ENCODE measurements at regions not wholly inside any gene's neighbourhood (a gene's known extent, or its start where the extent isn't known, plus 50 kb on each side); places are given as distances from the start of the nearest gene placed in this dataset.

DNA sequence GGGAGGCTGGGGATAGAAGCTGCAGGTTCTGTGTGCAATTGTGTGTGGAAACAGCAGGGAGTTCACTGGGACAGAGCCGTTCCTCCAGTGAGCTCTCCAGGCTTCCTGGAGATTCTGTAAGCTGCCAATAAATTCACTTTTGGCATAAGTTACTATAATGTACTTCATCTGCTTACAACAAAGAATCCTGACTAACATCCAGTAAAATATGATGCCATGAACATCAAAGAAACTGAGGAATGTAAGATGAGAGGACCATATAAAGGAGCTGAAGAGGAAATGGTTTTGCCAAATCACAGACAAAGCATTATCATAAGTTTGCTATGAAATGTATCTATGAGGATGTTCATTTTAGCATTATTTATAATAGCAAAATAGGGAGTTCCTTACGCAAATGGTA lies 175.3 kb downstream of the KCNE4 start:
- TF ChIP-seq, protein P1, sequence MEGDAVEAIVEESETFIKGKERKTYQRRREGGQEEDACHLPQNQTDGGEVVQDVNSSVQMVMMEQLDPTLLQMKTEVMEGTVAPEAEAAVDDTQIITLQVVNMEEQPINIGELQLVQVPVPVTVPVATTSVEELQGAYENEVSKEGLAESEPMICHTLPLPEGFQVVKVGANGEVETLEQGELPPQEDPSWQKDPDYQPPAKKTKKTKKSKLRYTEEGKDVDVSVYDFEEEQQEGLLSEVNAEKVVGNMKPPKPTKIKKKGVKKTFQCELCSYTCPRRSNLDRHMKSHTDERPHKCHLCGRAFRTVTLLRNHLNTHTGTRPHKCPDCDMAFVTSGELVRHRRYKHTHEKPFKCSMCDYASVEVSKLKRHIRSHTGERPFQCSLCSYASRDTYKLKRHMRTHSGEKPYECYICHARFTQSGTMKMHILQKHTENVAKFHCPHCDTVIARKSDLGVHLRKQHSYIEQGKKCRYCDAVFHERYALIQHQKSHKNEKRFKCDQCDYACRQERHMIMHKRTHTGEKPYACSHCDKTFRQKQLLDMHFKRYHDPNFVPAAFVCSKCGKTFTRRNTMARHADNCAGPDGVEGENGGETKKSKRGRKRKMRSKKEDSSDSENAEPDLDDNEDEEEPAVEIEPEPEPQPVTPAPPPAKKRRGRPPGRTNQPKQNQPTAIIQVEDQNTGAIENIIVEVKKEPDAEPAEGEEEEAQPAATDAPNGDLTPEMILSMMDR (IDR thresholded peaks at IDR 0.05): no peak
- no peak for TF ChIP-seq POLR2A (IDR thresholded peaks at IDR 0.05)
